Heart left ventricle (tissue), 13 donors: ENCODE measurements at regions not wholly inside any gene's neighbourhood (a gene's known extent, or its start where the extent isn't known, plus 50 kb on each side); places are given as distances from the start of the nearest gene placed in this dataset.

Experiments
- CTCF ChIP-seq, 12 donors: fragments of 200-600 bp; sonication (generic) in 4 of 12; IDR thresholded peaks; one replicate each; pipeline versions ENCODE4 v1.5.0 to v1.8.0; 2018 to 2022; ENCODE audit warnings: antibody characterized with exemption in 12 of 12, mild to moderate bottlenecking in 5 of 12
- POLR2A ChIP-seq, 2 donors: fragments of 450-650 bp; IDR thresholded peaks; one replicate each; pipeline ENCODE4 v1.6.1; 2017; ENCODE audit warnings: antibody characterized with exemption in 2 of 2, mild to moderate bottlenecking in 2 of 2, moderate library complexity in 2 of 2
- donor health status: ischemic (EF 13 %, LVEDD 7.1; RV severe dilation, severe dysfunction).
- donor health status: DM: no; HTN: yes; CAD: no.
- donor health status: DM: no; HTN: no; CAD: no.
- donor health status: ischemic (EF 25% LVEDD 6.9; RV normal size, moderate dysfunction).
- donor health status: ischemic (EF 25% LVEDD 5.7; RV mildly dilated, moderate dysfunction).
- donor health status: ischemic (EF 35%, LVEDD 5.7; RV mildly dilated, moderate dysfunction).
- donor health status: nonischemic (EF 11% LVEDD 7.7; RV severe dilation, severe dysfunction).
- donor health status: DM: yes; HTN: yes; CAD: no.
- donor health status: PGD.
- donor health status: ischemic (EF 29% LVEDD 5.4; RV normal size, mild dysfunction).
- donor health status: nonischemic (EF 23%, LVEDD 6.1; RV moderate dilation, normal function).

- no peak for TF ChIP-seq CTCF (IDR thresholded peaks at IDR 0.05)
- TF ChIP-seq POLR2A (IDR thresholded peaks at IDR 0.05), result no peak
Observed at GRCh38 chr15:25981114-25981513, 118.0 kb upstream of the ATP10A start.
